K562 (cell line): ENCODE measurements at regions not wholly inside any gene's neighbourhood (a gene's known extent, or its start where the extent isn't known, plus 50 kb on each side); places are given as distances from the start of the nearest gene placed in this dataset.

Experiments used
- ATAC-seq: fragments of 200-7000 bp; cut with Tn5 transposase; 3 replicates; pipeline ENCODE4 v1.9.1; 2020; ENCODE audit warnings: moderate library complexity
- BruUV-seq: library from RNA; stranded (reverse); fragments of 400-500 nt; replicated peaks from 2 replicates; lab custom pipeline; 2021; lab: Mats Ljungman, UMichigan
- CTCF ChIA-PET: fragments of 300-600 bp; formaldehyde crosslinking; extraction: SDS; loops from one replicate; lab custom pipeline; 2021; ENCODE audit warnings: low intra/inter-chr PET ratio; lab: Yijun Ruan, JAX
- POLR2A ChIA-PET: fragments of 300-600, 350-650 bp; sonication (Branson Sonifier 250); formaldehyde crosslinking; extraction: SDS; loops from one replicate; lab custom pipeline; 2021; ENCODE audit warnings: antibody characterized with exemption, inconsistent platforms; lab: Yijun Ruan, JAX
- DNase-seq, 4 experiments: peaks; one replicate each; pipeline versions ENCODE4 v3.0.0 to v3.0.0-alpha.2; 2011 to 2018; ENCODE audit warnings: low spot score in 3 of 4, mixed read lengths in 3 of 4; ENCODE audit errors: extremely low read depth in 1 of 4
- FAIRE-seq: peaks from 2 replicates; lab custom pipeline; 2011; peaks lifted over from hg19 to GRCh38; lab: Jason Lieb, UNC
- H2AFZ ChIP-seq: 2 replicates; pipeline ENCODE4 v1.6.0; 2011; ENCODE audit warnings: low read depth, low read length, control low read depth, inconsistent platforms
- H3K27ac ChIP-seq: fragments of 200-600 bp; 3 replicates; pipeline ENCODE4 v1.8.0; 2011; ENCODE audit warnings: low read depth, mild to moderate bottlenecking, control low read depth, inconsistent platforms, low read length, moderate library complexity, mixed read lengths; ENCODE audit errors: extremely low read depth
- H3K27me3 ChIP-seq, 2 experiments: fragments of 300-600 bp in 1 of 2; 2 replicates in 1 of 2; 3 replicates in 1 of 2; pipeline versions ENCODE4 v1.6.0 to v1.8.0; 2011; ENCODE audit warnings: inconsistent platforms in 2 of 2, low read length in 2 of 2, mild to moderate bottlenecking in 1 of 2, mixed read lengths in 1 of 2, moderate library complexity in 1 of 2; ENCODE audit not compliant: control insufficient read depth in 2 of 2, insufficient read depth in 2 of 2
- H3K36me3 ChIP-seq: fragments of 300-600 bp; 3 replicates; pipeline ENCODE4 v1.8.0; 2011; ENCODE audit warnings: mild to moderate bottlenecking, low read length, inconsistent platforms; ENCODE audit not compliant: control insufficient read depth, insufficient read depth
- H3K4me1 ChIP-seq, 2 experiments: fragments of 200-600 bp in 1 of 2; replicated peaks in 1 of 2; 2 replicates in 1 of 2; 3 replicates in 1 of 2; pipeline versions ENCODE4 v1.5.1 to v1.8.0; 2011; ENCODE audit warnings: inconsistent platforms in 2 of 2, low read length in 2 of 2, mild to moderate bottlenecking in 1 of 2, mixed read lengths in 1 of 2, moderate library complexity in 1 of 2; ENCODE audit not compliant: control insufficient read depth in 2 of 2, insufficient read depth in 2 of 2
- H3K4me2 ChIP-seq: 2 replicates; pipeline ENCODE4 v1.6.1; 2011; ENCODE audit warnings: low read length, control low read depth, inconsistent platforms, mixed read lengths; ENCODE audit not compliant: insufficient read depth
- H3K4me3 ChIP-seq: fragments of 200-600 bp; sonication (generic), shearing (Covaris generic); 2 replicates; pipeline ENCODE4 v1.5.1; 2016; ENCODE audit warnings: control low read depth, inconsistent platforms
- H3K79me2 ChIP-seq: fragments of 200-600 bp; 3 replicates; pipeline ENCODE4 v1.8.0; 2011; ENCODE audit warnings: low read length, inconsistent platforms; ENCODE audit not compliant: control insufficient read depth, insufficient read depth
- H3K9ac ChIP-seq, 2 experiments: 2 replicates each; pipeline versions ENCODE4 v1.6.0 to v1.6.1; 2011; ENCODE audit warnings: low read depth in 2 of 2, low read length in 2 of 2, control low read depth in 1 of 2, inconsistent platforms in 1 of 2, mild to moderate bottlenecking in 1 of 2, mixed read lengths in 1 of 2; ENCODE audit not compliant: insufficient read depth in 1 of 2
- H3K9me1 ChIP-seq: one replicate; pipeline ENCODE4 v1.6.0; 2011; ENCODE audit warnings: inconsistent platforms, mild to moderate bottlenecking, low read length, moderate library complexity; ENCODE audit not compliant: control insufficient read depth, insufficient read depth
- H3K9me3 ChIP-seq: replicated peaks from 2 replicates; pipeline ENCODE4 v1.5.1; 2011; ENCODE audit warnings: low read depth, low read length, inconsistent platforms; ENCODE audit not compliant: control insufficient read depth, insufficient read depth
- H4K20me1 ChIP-seq: replicated peaks from 2 replicates; pipeline ENCODE4 v1.6.1; 2011; ENCODE audit warnings: low read length, inconsistent platforms, mixed read lengths; ENCODE audit not compliant: control insufficient read depth, insufficient read depth
- CEBPZ ChIP-seq: fragments of 150-350 bp; IDR thresholded peaks from 2 replicates; pipeline ENCODE4 v1.6.1; 2014; ENCODE audit warnings: low read depth, mild to moderate bottlenecking, low read length, borderline replicate concordance
- ILF3 ChIP-seq: fragments of 450-650 bp; IDR thresholded peaks from 2 replicates; pipeline ENCODE4 v1.6.1; 2018; ENCODE audit warnings: antibody characterized with exemption, mild to moderate bottlenecking, moderate library complexity, borderline replicate concordance
- ZNF143 ChIP-seq: sonication (generic); formaldehyde crosslinking; IDR thresholded peaks from 2 replicates; pipeline ENCODE4 v1.9.0; 2022; ENCODE audit warnings: mild to moderate bottlenecking, missing genetic modification reagents
- ZNF263 ChIP-seq: sonication (generic); formaldehyde crosslinking; IDR thresholded peaks from 2 replicates; pipeline ENCODE4 v1.8.0; 2022; ENCODE audit warnings: mild to moderate bottlenecking, missing genetic modification reagents, borderline replicate concordance
- ZNF280A ChIP-seq: fragments of 450-650 bp; IDR thresholded peaks from 2 replicates; pipeline ENCODE4 v1.6.1; 2018; ENCODE audit warnings: mild to moderate bottlenecking, low read depth; ENCODE audit not compliant: partially characterized antibody
- ZNF3 ChIP-seq: fragments of 250-450 bp; sonication (Bioruptor Pico); IDR thresholded peaks from 2 replicates; pipeline ENCODE4 v1.5.0; 2021; ENCODE audit warnings: mild to moderate bottlenecking, moderate library complexity
- WGBS: fragments of 100-300 bp; shearing (Covaris generic); methylation state at CpG from one replicate; pipeline ENCODE4 v1.1.6; 2016; ENCODE audit warnings: low coverage, mixed read lengths; ENCODE audit not compliant: insufficient coverage; ENCODE audit errors: missing lambda C conversion rate; 5-methylcytosine and 5-hydroxymethylcytosine counted together
- in situ Hi-C: fragments of 300-500 bp; cut with MboI; formaldehyde crosslinking; loops from 4 replicates; pipeline ENCODE4 v1.15.0; 2018; ENCODE audit warnings: inconsistent platforms, mixed read lengths
- intact Hi-C: fragments of 100-400 bp; cut with micrococcal nuclease; formaldehyde crosslinking; loops from 2 replicates; pipeline ENCODE4 v1.14.2; 2022

- no peak overlapping the region for H3K9ac ChIP-seq
- H3K36me3 ChIP-seq: no peaks in the 10 kb centered on the region
- H3K4me3 ChIP-seq: no peak overlapping the region
- ATAC-seq: no peak
- no peak for FAIRE-seq
- no peaks in the 10 kb centered on the region for H3K27me3 ChIP-seq
- ChIA-PET CTCF (no interaction called here), POLR2A (no interaction called here)
- 57% methylated on average over 2 of the region's 2 CpGs for WGBS
- no peaks in the 10 kb centered on the region for H4K20me1 ChIP-seq
- H3K79me2 ChIP-seq: no peaks in the 10 kb centered on the region
- no peak for DNase-seq
- H2AFZ ChIP-seq: no peak overlapping the region
- H3K9me1 ChIP-seq: no peaks in the 10 kb centered on the region
- TF ChIP-seq ZNF3 (CRISPR knock-in tag): no peak
- no peak for TF ChIP-seq ILF3
- TF ChIP-seq CEBPZ: no peak
- no peak for TF ChIP-seq ZNF263
- TF ChIP-seq ZNF143 (CRISPR knock-in tag): no peak
- no peak for TF ChIP-seq ZNF280A
- H3K27ac ChIP-seq: no peak overlapping the region
- peaks cover 0 to 50% of the 10 kb centered on the region in 2 experiments; a peak in 3 of 5 replicates for H3K4me1 ChIP-seq
- no peak overlapping the region for H3K4me2 ChIP-seq
- in situ Hi-C loops (no loop called here), intact Hi-C loops (no loop called here)
- H3K9me3 ChIP-seq: no peaks in the 10 kb centered on the region
- BruUV-seq: no TSS peak
Measured at GRCh38 chr3:171972871-171973348, 66.5 kb upstream of the FNDC3B start.
